ENCODE measurements at regions not wholly inside any gene's neighbourhood (a gene's known extent, or its start where the extent isn't known, plus 50 kb on each side); places are given as distances from the start of the nearest gene placed in this dataset.

DNA sequence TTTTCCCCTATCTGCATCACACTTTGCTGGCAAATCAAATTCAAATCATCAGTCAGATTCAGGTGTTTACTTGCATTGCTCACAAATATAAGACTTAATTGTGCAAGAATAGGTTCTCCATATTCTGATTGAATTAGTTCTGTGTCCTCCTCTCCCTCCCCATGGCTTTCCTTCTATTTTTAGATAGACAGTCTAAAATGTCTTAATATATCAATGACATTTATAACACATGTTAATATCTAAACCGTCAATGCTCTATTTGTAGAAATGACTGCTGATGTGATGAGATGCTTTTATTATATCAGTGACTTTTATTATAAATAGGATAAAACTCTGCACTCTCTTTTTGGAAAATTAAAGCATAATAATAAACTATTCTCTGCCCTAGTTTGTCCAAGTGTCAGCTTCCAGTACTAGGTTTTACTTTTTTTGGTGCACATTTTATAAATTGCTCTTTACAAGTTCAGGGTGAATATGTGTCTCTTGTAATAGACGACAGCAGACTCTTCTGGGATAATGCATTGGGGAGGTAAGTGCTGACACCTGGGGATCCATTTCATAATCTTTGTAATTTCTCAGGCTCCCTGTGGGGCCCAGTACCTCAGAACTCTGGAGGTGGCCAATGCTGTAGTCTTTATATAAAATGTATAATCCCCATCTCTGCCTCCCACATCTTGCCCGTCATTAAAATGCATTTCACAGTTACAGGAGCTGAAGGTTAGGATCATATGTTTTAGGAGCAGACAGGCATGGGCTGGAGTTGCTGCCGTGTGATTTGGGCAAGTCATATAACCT lies 321.5 kb downstream of the BRINP1 start:
- no peak for DNase-seq

DNA sequence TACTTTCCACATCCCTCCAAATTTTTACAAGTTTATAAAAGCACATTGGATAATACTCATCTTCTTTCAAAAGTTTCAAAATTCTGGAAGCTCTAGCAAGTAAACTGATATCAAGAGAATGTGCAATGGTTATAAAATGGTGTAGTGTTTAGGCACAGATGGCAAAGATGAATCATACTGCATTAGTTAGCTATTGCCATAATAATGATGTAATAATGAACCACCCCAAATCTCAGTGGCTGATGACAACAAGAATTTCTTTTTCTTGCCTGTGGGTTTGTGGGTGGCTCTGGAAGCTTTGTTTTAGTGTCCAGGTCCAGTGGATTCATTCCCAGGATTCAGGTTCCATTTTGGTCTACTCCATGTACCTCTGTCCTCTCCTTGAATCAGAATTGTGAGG lies 319.0 kb downstream of the BRINP1 start:
- no peak for DNase-seq

DNA sequence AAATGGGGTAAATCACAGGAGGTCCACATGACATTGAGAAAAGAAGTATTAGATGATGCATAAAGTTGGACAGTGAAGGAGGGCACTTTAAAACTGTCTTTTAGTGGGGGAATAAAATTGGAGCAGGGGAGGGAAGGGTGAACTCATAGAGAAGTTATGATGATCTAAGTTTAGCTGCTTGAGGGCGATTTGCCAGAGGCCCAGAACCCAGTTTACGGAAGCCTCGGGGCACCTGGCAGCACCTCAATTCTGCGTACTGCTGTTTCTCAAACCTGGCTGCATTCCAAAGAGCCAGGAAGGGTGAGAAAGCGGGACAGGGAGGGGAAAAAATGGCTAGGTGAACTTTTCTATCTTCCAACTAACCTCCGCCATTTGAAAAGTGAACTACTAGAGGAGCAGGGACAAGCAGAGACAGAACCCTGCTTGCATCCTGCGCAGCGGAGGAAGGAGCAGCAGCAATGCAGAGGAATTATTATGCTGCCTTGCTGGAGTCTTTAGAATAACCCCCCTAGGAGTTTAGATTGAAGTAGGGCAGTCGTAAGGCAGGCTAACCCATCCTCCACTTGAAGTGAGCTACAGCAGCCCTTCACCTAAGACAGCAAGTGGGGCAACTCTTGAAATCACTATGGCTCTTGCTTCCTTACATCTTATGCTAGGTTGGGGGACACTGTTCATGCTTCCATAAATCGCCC lies 316.8 kb downstream of the BRINP1 start:
- DNase-seq = no peak

DNA sequence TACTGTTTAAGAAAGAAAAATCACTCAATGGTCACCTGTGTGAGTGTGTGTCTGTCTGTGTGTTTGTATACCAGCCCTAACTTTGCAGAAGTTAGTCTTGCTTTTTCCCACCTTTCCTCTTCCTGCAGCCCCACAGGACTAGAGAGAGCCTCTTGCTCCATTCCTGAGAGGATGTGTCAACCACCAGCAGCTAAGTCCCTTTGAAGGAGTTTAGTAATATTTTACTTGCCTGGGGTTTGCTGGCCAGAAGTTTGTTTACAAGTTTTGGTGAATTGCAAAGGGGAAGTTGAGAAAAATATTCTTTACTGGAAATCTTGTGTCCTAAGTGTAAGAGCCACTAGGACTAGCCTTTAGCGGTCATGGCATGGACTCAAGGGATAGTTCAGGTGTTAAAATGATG lies 316.2 kb downstream of the BRINP1 start:
- DNase-seq = no peak

DNA sequence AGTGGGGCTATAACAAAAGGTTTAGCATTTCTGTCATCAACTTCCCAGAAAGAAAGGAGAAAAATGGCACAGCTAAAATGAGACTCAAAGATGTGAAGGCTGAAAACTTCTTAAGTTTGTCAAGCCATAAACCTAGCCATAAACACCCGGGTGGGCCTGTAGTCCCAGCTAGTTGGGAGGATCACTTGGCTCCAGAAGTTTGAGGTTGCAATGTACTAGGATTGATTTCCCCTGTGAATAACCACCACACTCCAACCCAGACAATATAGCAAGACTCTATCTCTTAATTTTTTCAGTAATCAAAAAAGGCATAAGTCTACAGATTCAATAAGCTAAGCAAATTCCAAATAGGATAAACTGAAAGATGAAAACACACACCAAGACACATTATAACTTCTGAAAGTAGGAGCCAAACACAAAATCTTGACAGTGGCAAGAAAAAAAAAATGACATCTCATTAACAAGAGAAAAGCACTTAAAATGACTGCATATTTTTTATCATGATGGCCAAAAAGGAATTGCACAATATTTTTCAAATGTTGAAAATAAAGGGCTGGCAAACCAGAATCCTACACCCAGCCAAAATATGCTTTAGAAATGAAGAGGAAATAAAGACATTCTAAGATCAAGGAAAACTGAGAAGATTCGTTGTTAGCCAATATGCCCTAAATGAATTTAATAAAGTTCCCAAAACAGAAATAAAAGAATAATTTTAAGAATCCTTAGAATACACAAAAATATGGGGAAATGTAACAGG lies 308.4 kb downstream of the BRINP1 start:
- no peak for DNase-seq

DNA sequence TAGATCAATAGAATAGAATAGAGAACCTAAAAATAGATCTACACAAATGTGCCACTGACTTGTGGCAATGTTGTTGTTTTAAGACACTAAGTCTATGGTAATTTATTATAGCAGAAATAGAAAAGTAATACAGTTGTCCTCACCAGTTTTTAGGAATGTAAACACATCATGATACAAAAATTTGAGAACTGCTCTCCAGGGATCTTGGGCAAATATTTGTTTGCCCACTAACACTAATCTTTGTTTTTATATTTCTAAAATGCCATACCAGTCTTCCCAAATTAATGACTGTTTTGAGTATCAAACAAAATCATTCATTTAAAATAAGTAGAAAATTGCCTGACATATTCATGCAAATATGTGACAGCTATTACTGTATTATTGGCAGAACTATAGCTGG lies 297.6 kb downstream of the BRINP1 start:
- DNase-seq = no peak

DNA sequence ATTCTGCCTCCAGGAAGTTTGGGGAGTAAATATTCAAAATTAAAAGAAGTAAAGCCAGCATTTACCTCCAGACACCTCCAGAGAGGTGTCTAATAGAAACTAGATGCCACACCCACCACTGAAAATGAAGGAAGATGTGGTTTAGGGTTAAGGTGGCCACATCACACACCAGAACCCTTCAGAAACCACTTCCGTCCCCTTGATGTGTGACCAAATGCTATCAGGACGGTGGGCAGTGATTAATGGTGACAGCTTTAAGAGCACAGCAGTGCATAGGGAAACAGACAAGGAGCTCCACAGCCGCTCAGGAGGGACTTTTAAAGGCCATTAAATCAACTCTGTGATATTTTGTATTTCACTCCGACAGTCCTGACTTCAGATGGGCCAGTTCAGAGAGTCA lies 295.2 kb downstream of the BRINP1 start:
- no peak for DNase-seq

DNA sequence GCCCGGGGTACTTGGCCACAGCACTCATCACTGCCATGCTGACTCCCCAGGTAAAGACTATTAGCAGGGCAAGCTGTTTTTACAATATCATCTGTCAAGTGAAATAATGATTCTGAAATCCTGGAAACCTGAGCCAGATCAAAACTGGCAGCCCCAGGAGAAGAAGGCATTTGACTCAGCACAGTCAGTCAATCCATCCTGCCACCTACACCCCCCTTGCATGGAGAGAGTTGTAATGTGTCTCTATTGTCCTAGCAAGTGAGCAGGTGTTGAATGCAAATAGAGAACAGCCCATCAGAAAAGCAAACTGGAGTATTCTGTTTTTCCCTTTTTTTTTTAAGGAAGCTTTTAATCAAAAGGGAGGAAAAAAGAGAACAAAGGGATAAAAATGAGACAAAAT lies 291.2 kb downstream of the BRINP1 start:
- no peak for DNase-seq

DNA sequence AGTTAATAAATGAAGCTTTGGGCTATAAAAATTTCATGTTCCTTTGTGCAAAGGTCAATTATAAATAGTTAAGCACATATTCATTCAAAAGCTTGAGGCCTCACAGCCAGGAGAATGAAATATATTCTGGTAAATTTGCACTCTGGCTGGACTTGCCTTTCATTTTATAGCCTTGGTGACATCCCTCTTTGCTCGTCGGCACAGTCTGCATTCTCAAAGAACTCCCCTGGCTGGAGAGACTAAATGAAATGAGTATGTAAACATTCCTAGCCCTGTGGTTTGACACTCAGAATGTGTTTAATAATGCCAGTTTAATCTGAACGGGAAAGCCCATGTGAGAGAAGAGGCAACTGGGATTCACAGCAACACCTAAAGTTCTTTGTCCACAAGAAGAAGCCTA lies 285.6 kb downstream of the BRINP1 start:
- DNase-seq = no peak

DNA sequence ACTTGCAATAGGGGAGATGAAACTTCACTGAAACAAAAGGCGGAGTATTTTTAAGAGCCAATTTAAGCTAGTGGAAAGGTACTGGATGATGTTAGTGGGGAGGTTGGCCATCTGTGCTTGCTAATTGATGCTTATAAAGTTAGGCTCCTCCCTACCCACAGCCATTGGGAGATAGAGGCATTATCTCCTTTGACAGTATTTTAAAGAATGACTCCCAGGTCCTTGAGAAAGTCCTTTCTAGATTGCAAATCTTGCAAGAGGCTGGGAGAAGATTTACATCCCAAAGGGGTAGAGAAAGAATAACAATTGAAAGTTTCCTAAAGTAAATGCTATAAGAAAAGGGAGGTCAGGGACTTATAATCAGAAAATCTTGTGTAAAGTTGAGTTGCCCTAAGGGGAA lies 282.6 kb downstream of the BRINP1 start:
- no peak for DNase-seq

DNA sequence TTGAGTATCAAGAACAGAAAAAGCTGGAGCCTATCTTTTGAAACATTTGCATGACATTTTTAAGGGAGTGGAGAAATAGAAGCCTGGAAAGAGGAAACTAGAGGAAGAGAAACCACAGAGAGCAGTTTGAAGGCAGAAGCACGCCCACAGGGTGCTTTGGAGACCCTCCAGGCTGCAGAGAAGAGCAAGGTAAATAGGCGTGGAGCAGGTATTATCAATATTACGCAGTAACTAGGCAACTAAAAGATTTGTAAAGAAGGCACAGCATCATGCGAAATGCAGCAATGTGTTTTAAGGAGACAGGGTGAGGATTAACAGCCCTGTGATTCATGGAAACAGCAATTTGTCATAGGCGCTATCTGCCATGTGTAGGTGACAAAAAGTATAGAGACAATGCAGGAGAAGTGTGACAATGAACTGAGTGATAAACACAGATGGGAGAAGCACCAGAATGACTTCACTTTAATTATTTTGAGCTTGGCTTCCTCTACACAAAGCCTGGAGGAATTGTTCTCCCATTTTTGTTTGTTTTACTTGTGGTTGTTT lies 281.2 kb downstream of the BRINP1 start:
- no peak for DNase-seq

DNA sequence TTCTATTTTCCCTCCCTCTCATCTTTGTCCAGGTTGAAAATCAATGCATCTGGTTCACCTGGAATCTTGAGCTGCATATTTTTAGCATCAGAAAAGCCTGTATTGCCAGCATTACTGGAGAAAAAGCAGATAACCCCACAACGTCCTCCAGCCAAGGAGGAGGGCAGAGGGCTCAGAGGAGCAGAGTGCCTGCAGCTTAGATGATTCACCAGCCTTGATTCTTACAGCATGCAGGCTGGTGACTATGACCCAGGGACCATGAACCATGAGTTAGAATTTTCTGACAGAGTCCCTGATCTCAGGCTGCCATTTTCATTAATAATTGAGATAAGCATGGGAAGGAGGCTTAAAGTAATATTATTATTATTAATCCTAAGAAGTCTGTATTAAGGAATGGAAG lies 278.2 kb downstream of the BRINP1 start:
- DNase-seq = no peak

DNA sequence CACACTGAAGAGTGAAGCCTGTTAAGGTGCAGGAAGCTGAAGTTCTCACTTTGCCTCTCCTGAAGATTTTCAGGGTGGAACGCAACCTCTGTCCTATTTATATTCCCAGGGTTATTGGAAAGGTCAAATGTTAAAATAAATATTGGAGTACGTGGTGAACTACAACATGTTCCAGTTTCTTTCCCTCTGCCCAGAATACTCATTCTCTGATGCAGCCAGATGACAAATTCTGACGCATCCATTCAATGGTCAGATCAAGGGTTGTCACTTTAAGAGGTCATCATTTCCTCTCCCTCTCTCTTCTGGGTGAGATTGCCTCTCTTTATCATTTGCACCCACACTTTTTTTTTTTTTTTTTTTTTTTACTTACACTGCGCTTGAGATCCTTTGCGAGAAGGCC lies 277.1 kb downstream of the BRINP1 start:
- no peak for DNase-seq

DNA sequence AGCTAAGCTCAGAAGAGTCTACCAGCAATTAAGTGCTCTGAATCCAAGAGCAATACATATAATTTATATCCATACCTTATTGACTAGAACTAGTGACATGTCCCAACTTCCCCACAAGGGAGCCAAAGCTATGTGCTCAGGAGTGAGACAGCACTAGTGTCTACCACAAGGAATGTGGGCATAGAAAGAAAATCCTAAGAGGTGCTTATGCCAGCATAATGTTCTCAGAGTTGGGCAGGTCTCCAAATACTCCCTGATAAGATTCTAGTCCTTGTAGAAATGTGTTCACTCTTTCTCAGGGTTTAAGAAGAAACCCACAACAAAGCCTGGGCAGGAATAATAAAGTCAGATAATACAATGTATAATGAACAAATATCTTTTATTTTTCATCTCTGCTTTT lies 275.1 kb downstream of the BRINP1 start:
- no peak for DNase-seq

DNA sequence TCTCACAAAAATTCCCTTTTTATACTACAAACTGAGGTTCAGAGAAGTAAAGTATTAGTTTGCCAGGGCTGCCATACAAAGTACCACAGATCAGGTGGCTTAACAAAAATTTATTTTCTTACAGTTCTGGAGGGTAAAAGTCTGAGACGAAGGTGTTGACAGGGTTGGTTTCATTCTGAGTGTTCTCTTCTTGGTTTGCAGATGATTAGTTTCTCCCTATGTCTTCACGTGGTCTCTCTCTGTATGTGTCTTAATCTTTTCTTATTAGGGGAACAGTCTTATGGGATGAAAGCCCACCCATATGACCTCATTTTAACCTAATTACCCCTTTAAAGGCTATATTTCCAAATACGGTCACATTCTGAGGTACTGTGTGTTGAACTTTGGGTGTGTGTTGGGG lies 274.2 kb downstream of the BRINP1 start:
- no peak for DNase-seq

DNA sequence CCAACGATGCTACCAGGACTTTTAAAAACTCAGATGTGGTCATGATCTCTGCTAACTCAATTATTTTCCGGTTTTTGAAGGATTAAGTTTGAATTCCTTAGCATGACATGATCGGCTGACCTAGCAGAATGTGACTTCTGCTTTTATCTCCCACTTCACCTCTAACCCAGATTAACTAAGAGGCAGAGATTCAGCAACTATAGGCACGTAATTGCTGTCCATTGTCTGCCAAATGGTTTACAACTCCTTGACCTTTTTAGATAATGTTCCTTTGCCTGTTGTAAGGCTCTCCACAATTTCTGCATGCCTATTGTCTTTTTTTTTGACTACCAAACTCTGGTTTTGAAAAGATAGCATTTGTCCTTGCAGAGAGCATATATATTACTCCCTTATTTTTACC lies 268.2 kb downstream of the BRINP1 start:
- DNase-seq = no peak

DNA sequence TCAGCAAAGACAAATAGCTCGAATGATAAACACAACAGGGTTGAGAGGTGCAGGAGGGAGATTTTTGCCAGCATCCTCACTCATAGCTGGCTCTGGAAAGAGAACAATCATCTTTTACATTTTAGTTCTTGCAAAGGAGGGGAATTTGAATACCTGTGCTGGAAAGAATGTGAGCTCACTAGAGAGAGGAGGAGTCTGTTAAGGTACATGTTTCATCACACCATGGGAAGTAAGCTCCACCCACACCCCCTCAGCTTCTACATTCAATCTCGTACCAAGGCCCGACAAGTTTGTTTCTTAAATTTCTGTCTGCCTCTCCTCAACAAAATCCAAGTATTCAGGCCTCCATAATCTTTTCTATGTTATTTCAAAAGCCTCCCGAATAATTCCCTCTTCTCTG lies 254.6 kb downstream of the BRINP1 start:
- DNase-seq = no peak
